KOPT-K1 (cell line): ENCODE measurements at regions not wholly inside any gene's neighbourhood (a gene's known extent, or its start where the extent isn't known, plus 50 kb on each side); places are given as distances from the start of the nearest gene placed in this dataset.
A peak's percentile ranks its signal among the peaks of the same experiment; 100 is the strongest.

Experiments used
- H3K27ac ChIP-seq: fragments of 200-600 bp; sonication (generic); 2 replicates; pipeline ENCODE4 v1.5.1; 2016; ENCODE audit warnings: antibody characterized with exemption, mild to moderate bottlenecking, low read depth, low read length; ENCODE audit not compliant: poor library complexity, severe bottlenecking
- H3K36me3 ChIP-seq: fragments of 200-600 bp; sonication (generic); 2 replicates; pipeline ENCODE4 v1.5.1; 2017; ENCODE audit warnings: antibody characterized with exemption, mild to moderate bottlenecking, low read length, moderate library complexity; ENCODE audit not compliant: insufficient read depth
- H3K9me3 ChIP-seq: fragments of 200-600 bp; sonication (generic); 2 replicates; pipeline ENCODE4 v1.5.1; 2017; ENCODE audit warnings: antibody characterized with exemption, low read length, mild to moderate bottlenecking; ENCODE audit not compliant: insufficient read depth, poor library complexity, severe bottlenecking

GRCh38 chr1:56145581-56145980, 433.8 kb downstream of the PLPP3 start:
- H3K36me3 ChIP-seq, result no peaks in the 10 kb centered on the region
- H3K27ac ChIP-seq, result peak overlapping the region; percentile 7
- H3K9me3 ChIP-seq, result no peaks in the 10 kb centered on the region

GRCh38 chr1:56142301-56142700, 437.1 kb downstream of the PLPP3 start:
- Histone ChIP-seq H3K27ac (peak overlapping the region; percentile 1), H3K36me3 (no peaks in the 10 kb centered on the region), H3K9me3 (no peaks in the 10 kb centered on the region)

- no peak overlapping the region for H3K27ac ChIP-seq
- H3K36me3 ChIP-seq, result no peaks in the 10 kb centered on the region
- H3K9me3 ChIP-seq, result no peaks in the 10 kb centered on the region
Measured at GRCh38 chr1:56139836-56140235, 439.5 kb downstream of the PLPP3 start.

GRCh38 chr1:56137521-56138505, 441.6 kb downstream of the PLPP3 start:
- H3K27ac ChIP-seq, result no peak overlapping the region
- H3K9me3 ChIP-seq, result no peaks in the 10 kb centered on the region
- H3K36me3 ChIP-seq, result no peaks in the 10 kb centered on the region

- Histone ChIP-seq H3K36me3 (no peaks in the 10 kb centered on the region), H3K9me3 (no peaks in the 10 kb centered on the region), H3K27ac (no peak overlapping the region)
Measured at GRCh38 chr1:56137090-56137489, 442.3 kb downstream of the PLPP3 start.

- H3K36me3 ChIP-seq, result no peaks in the 10 kb centered on the region
- H3K9me3 ChIP-seq, result no peaks in the 10 kb centered on the region
- H3K27ac ChIP-seq, result no peak overlapping the region
Measured at GRCh38 chr1:56135864-56136147, 443.6 kb downstream of the PLPP3 start.

- Histone ChIP-seq H3K27ac (no peak overlapping the region), H3K9me3 (no peaks in the 10 kb centered on the region), H3K36me3 (no peaks in the 10 kb centered on the region)
Measured at GRCh38 chr1:56135069-56135863, 444.1 kb downstream of the PLPP3 start.

- H3K27ac ChIP-seq, result no peak overlapping the region
Measured at GRCh38 chr1:56133522-56134472, 445.6 kb downstream of the PLPP3 start.

GRCh38 chr1:56132520-56132919, 446.8 kb downstream of the PLPP3 start:
- Histone ChIP-seq H3K36me3 (no peaks in the 10 kb centered on the region), H3K27ac (no peak overlapping the region), H3K9me3 (no peaks in the 10 kb centered on the region)

More at GRCh38 chr1:56133522-56134472, 445.6 kb downstream of the PLPP3 start:
- Histone ChIP-seq H3K36me3 (no peaks in the 10 kb centered on the region), H3K9me3 (no peaks in the 10 kb centered on the region)

- Histone ChIP-seq H3K9me3 (peaks cover 3% of the 10 kb centered on the region), H3K36me3 (no peaks in the 10 kb centered on the region), H3K27ac (no peak overlapping the region)
Measured at GRCh38 chr1:56129837-56130236, 449.5 kb downstream of the PLPP3 start.

- Histone ChIP-seq H3K9me3 (peaks cover 20% of the 10 kb centered on the region), H3K36me3 (no peaks in the 10 kb centered on the region), H3K27ac (no peak overlapping the region)
Measured at GRCh38 chr1:56125316-56125715, 454.0 kb downstream of the PLPP3 start.

GRCh38 chr1:56123826-56124225, 455.5 kb downstream of the PLPP3 start:
- no peaks in the 10 kb centered on the region for H3K36me3 ChIP-seq
- no peak overlapping the region for H3K27ac ChIP-seq

GRCh38 chr1:56123421-56123820, 455.9 kb downstream of the PLPP3 start:
- H3K9me3 ChIP-seq, result peaks cover 20% of the 10 kb centered on the region
- no peaks in the 10 kb centered on the region for H3K36me3 ChIP-seq
- H3K27ac ChIP-seq, result no peak overlapping the region

More at GRCh38 chr1:56123826-56124225, 455.5 kb downstream of the PLPP3 start:
- H3K9me3 ChIP-seq, result peaks cover 20% of the 10 kb centered on the region

- Histone ChIP-seq H3K36me3 (no peaks in the 10 kb centered on the region), H3K27ac (no peak overlapping the region)
Measured at GRCh38 chr1:56120021-56120420, 459.3 kb downstream of the PLPP3 start.

More at GRCh38 chr1:56120021-56120420, 459.3 kb downstream of the PLPP3 start:
- H3K9me3 ChIP-seq, result peaks cover 17% of the 10 kb centered on the region
